GM23248 (cell line): ENCODE measurements at regions not wholly inside any gene's neighbourhood (a gene's known extent, or its start where the extent isn't known, plus 50 kb on each side); places are given as distances from the start of the nearest gene placed in this dataset.

ENCODE experiments used
- DNase-seq: peaks from one replicate; pipeline ENCODE4 v3.0.0-alpha.2; 2015
- H2AFZ ChIP-seq: fragments of 200-600 bp; sonication (generic); 2 replicates; pipeline ENCODE4 v1.6.1; 2016; ENCODE audit warnings: antibody characterized with exemption
- H3F3A ChIP-seq: fragments of 200-600 bp; sonication (generic); 2 replicates; pipeline ENCODE4 v1.6.1; 2016; ENCODE audit warnings: mild to moderate bottlenecking, antibody characterized with exemption, mixed run types; ENCODE audit not compliant: insufficient read depth
- H3K27ac ChIP-seq: fragments of 200-600 bp; sonication (generic); 2 replicates; pipeline ENCODE4 v1.5.1; 2016; ENCODE audit warnings: mild to moderate bottlenecking
- H3K27me3 ChIP-seq: fragments of 200-600 bp; sonication (generic); replicated peaks from 2 replicates; pipeline ENCODE4 v1.6.1; 2016; ENCODE audit warnings: mild to moderate bottlenecking; ENCODE audit not compliant: insufficient read depth
- H3K36me3 ChIP-seq: fragments of 200-600 bp; sonication (generic); 2 replicates; pipeline ENCODE4 v1.6.1; 2016; ENCODE audit warnings: low read depth, mild to moderate bottlenecking
- H3K4me1 ChIP-seq: fragments of 200-600 bp; sonication (generic); 2 replicates; pipeline ENCODE4 v1.6.1; 2016; ENCODE audit warnings: mild to moderate bottlenecking; ENCODE audit not compliant: insufficient read depth
- H3K4me2 ChIP-seq: fragments of 200-600 bp; sonication (generic); one replicate; pipeline ENCODE4 v1.6.1; 2016; ENCODE audit warnings: mild to moderate bottlenecking; ENCODE audit not compliant: unreplicated experiment
- H3K4me3 ChIP-seq: fragments of 200-600 bp; sonication (generic); 2 replicates; pipeline ENCODE4 v1.5.1; 2016; ENCODE audit warnings: mild to moderate bottlenecking
- H3K79me2 ChIP-seq: fragments of 200-600 bp; sonication (generic); 2 replicates; pipeline ENCODE4 v1.6.1; 2016; ENCODE audit warnings: mild to moderate bottlenecking; ENCODE audit not compliant: insufficient read depth
- H3K9ac ChIP-seq: fragments of 200-600 bp; sonication (generic); 2 replicates; pipeline ENCODE4 v1.6.1; 2016; ENCODE audit warnings: mild to moderate bottlenecking
- H3K9me2 ChIP-seq: fragments of 200-600 bp; sonication (generic); 2 replicates; pipeline ENCODE4 v1.6.1; 2016; ENCODE audit warnings: mixed run types, mild to moderate bottlenecking, moderate library complexity; ENCODE audit not compliant: insufficient read depth
- H3K9me3 ChIP-seq: fragments of 200-600 bp; sonication (generic); one replicate; pipeline ENCODE4 v1.6.1; 2017; ENCODE audit warnings: low read depth
- H4K20me1 ChIP-seq: fragments of 200-600 bp; sonication (generic); 2 replicates; pipeline ENCODE4 v1.6.0; 2016; ENCODE audit not compliant: insufficient read depth
- EZH2 ChIP-seq: fragments of 200-600 bp; sonication (generic); IDR thresholded peaks from 2 replicates; pipeline ENCODE4 v1.6.1; 2018; ENCODE audit warnings: antibody characterized with exemption, mild to moderate bottlenecking; ENCODE audit not compliant: insufficient read depth, poor library complexity, severe bottlenecking
- EZH2phosphoT487 ChIP-seq: fragments of 200-600 bp; sonication (generic); IDR thresholded peaks from 2 replicates; pipeline ENCODE4 v1.6.1; 2018; ENCODE audit warnings: antibody characterized with exemption, moderate library complexity, mild to moderate bottlenecking, low read depth; ENCODE audit not compliant: insufficient read depth
- WGBS, 2 experiments: methylation state at CpG; one replicate each; pipeline ENCODE4 v1.1.6; 2015 to 2017; ENCODE audit warnings: low lambda C conversion rate in 2 of 2, low coverage in 1 of 2; ENCODE audit errors: missing lambda C conversion rate in 2 of 2; 5-methylcytosine and 5-hydroxymethylcytosine counted together
- in situ Hi-C: fragments of 300-500 bp; cut with MboI; formaldehyde crosslinking; loops from 2 replicates; pipeline ENCODE4 v1.15.0; 2020

DNA sequence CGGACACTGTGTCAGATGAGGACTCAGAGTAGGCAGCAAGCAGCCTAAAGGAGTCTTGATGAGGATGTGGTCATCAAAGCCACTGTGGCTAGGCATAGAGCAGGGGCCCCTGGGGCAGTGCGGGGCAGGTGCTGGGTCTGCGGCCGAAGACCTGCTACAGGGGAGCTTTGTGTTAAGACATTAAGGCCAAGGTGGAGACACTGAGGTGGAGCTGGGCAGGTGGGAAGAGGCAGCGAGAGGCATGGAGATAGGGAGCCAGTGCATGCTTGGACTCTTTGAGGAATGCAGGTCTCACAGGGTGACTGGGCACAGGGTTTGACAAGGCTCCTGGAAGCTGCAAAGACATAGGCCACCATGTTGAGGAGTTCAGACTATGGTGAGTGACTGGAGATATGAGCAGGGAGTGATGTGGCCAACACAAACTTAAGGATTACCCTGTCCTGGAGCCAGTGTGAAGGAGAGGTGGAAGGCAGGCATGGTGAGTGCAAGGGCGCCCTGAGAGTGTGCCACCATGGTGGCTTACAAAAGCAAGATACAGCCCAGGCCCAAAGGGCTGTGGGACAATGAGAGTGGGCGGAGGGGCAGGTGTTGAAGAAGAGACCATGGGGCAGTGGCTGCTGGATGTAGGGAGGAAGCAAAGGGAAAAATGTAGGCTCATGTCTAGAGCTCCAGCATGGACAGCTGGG lies 450.9 kb upstream of the HS6ST1 start:
- no peaks in the 10 kb centered on the region for H3K9me2 ChIP-seq
- H3K4me3 ChIP-seq: no peak overlapping the region
- H3K27ac ChIP-seq: no peak overlapping the region
- TF ChIP-seq EZH2 (no peak), EZH2phosphoT487 (no peak)
- no peaks in the 10 kb centered on the region for H3F3A ChIP-seq
- 59 to 64% methylated on average over 7 of the region's 7 CpGs for WGBS, 2 experiments
- DNase-seq: no peak
- no peaks in the 10 kb centered on the region for H3K4me1 ChIP-seq
- H3K36me3 ChIP-seq: no peaks in the 10 kb centered on the region
- no peak overlapping the region for H2AFZ ChIP-seq
- H3K4me2 ChIP-seq: no peak overlapping the region
- no peaks in the 10 kb centered on the region for H3K79me2 ChIP-seq
- no peaks in the 10 kb centered on the region for H3K9me3 ChIP-seq
- H4K20me1 ChIP-seq: no peaks in the 10 kb centered on the region
- in situ Hi-C loops: no loop called here
- H3K9ac ChIP-seq: no peak overlapping the region
- no peaks in the 10 kb centered on the region; the same call in 1 of the 2 replicates for H3K27me3 ChIP-seq

DNA sequence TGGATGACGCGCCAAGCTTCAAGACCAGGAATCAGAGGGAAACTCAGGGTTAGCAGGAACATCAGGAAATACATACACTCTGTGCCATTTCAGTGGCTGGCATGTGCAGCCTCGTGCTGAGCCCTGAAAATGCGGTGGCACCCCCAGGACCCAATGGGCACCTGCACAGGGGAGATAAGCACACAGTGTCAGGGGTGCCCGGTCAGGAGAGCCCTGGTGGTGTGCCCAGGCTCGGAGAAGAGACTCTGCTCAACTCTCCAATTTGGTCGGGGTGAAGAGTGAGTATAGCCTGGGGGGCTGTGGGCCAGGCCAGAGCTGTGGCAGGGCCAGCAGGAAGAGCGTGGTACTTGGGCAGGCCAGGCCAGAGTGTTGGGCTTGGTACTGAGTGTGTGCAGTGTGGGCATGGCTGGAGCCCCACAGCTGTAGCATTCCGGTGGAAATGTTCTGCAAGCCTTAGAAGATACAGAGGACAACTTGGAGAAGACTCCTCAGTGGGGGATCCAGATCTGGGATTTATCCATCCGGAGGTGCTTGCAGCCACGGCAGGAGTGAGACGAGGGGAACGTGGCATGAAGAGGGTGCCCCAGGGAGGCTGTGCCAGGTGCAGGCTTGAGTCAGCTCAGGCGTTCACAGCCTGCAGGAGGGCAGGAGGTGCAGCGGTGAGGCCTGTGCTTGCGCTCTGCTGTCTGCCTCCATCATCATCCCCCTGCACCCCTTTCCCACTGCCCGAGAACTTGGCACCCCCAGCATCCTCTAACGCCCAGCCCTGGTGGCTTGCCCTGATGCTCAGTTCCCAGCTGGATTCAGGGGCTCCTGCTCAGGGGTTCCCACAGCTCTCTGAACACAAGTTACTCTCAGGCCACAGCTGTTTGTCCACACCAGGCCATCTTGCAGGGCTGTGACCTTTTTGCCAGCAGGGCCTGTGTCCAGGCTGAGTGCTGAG lies 451.7 kb upstream of the HS6ST1 start:
- Histone ChIP-seq H4K20me1 (no peaks in the 10 kb centered on the region), H3K9ac (no peak overlapping the region), H2AFZ (no peak overlapping the region), H3K36me3 (no peaks in the 10 kb centered on the region), H3F3A (no peaks in the 10 kb centered on the region), H3K27ac (no peak overlapping the region), H3K4me2 (no peak overlapping the region), H3K27me3 (no peaks in the 10 kb centered on the region; the same call in 1 of the 2 replicates), H3K4me3 (no peak overlapping the region), H3K4me1 (no peaks in the 10 kb centered on the region), H3K79me2 (no peaks in the 10 kb centered on the region), H3K9me3 (no peaks in the 10 kb centered on the region), H3K9me2 (no peaks in the 10 kb centered on the region)
- no peak for TF ChIP-seq EZH2
- TF ChIP-seq EZH2phosphoT487: no peak
- in situ Hi-C loops: no loop called here
- WGBS, 2 experiments: 52 to 67% methylated on average over 17 to 18 of the region's 18 CpGs
- DNase-seq: no peak

GRCh38 chr2:128771401-128771800 lies 452.7 kb upstream of the HS6ST1 start:
- no peaks in the 10 kb centered on the region for H3K4me1 ChIP-seq
- no peak for DNase-seq
- no peaks in the 10 kb centered on the region; the same call in 1 of the 2 replicates for H3K27me3 ChIP-seq
- H3K9me2 ChIP-seq: no peaks in the 10 kb centered on the region
- no peak for TF ChIP-seq EZH2
- H4K20me1 ChIP-seq: no peaks in the 10 kb centered on the region
- no peaks in the 10 kb centered on the region for H3K79me2 ChIP-seq
- H3K4me3 ChIP-seq: no peak overlapping the region
- H3K9ac ChIP-seq: no peak overlapping the region
- no peaks in the 10 kb centered on the region for H3K36me3 ChIP-seq
- no peak overlapping the region for H3K27ac ChIP-seq
- no peak overlapping the region for H3K4me2 ChIP-seq
- in situ Hi-C loops: no loop called here
- 16 to 23% methylated on average over 2 of the region's 2 CpGs for WGBS, 2 experiments
- H2AFZ ChIP-seq: no peak overlapping the region
- no peaks in the 10 kb centered on the region for H3K9me3 ChIP-seq
- H3F3A ChIP-seq: no peaks in the 10 kb centered on the region

- Histone ChIP-seq H3K4me3 (no peak overlapping the region), H3K27me3 (no peaks in the 10 kb centered on the region; the same call in 1 of the 2 replicates), H3K27ac (no peak overlapping the region), H4K20me1 (no peaks in the 10 kb centered on the region), H3K4me1 (no peaks in the 10 kb centered on the region), H3K79me2 (no peaks in the 10 kb centered on the region), H3K4me2 (no peak overlapping the region), H3K36me3 (no peaks in the 10 kb centered on the region), H2AFZ (no peak overlapping the region), H3K9me3 (no peaks in the 10 kb centered on the region), H3K9me2 (no peaks in the 10 kb centered on the region), H3K9ac (no peak overlapping the region), H3F3A (no peaks in the 10 kb centered on the region)
- TF ChIP-seq EZH2phosphoT487: no peak
- TF ChIP-seq EZH2: no peak
- 42 to 45% methylated on average over 4 of the region's 4 CpGs for WGBS, 2 experiments
- in situ Hi-C loops: no loop called here
- no peak for DNase-seq
These were observed 454.0 kb upstream of the HS6ST1 start for GRCh38 chr2:128772671-128773070.
